ENCODE measurements at regions not wholly inside any gene's neighbourhood (a gene's known extent, or its start where the extent isn't known, plus 50 kb on each side); places are given as distances from the start of the nearest gene placed in this dataset.

- no peak overlapping the region for H3K4me3 Mint-ChIP-seq (ENCODE audit: unreplicated experiment)
Observed at GRCh38 chr2:66845307-66845706, 410.4 kb downstream of the MEIS1 start.

GRCh38 chr2:66846887-66847286 is 412.0 kb downstream of the MEIS1 start:
- ChIA-PET CTCF (interaction anchor here (0.7 kb wide), 1 partner anchor 60 kb away, joined by 5 read pairs; no protein-coding TSS in a partner anchor), POLR2A (no interaction called here)
- peaks cover 7% of the 10 kb centered on the region for H3K4me1 Mint-ChIP-seq (ENCODE audit: insufficient read depth, unreplicated experiment)
- BruUV-seq (replicated peaks), result no TSS peak
- H3K9me3 Mint-ChIP-seq (ENCODE audit: unreplicated experiment), result no peaks in the 10 kb centered on the region
- no peak for TF ChIP-seq CTCF (IDR thresholded peaks at IDR 0.05; ENCODE audit: unreplicated experiment)
- H3K4me3 Mint-ChIP-seq (ENCODE audit: unreplicated experiment), result no peak overlapping the region
- no peaks in the 10 kb centered on the region for H3K27me3 Mint-ChIP-seq (ENCODE audit: insufficient read depth, unreplicated experiment)
- no peaks in the 10 kb centered on the region for H3K36me3 Mint-ChIP-seq (ENCODE audit: insufficient read depth, unreplicated experiment)
- DNase-seq (ENCODE audit: unreplicated experiment), result no peak
- intact Hi-C loops (cut with micrococcal nuclease), result no loop called here
- H3K27ac Mint-ChIP-seq (ENCODE audit: low read depth, unreplicated experiment), result no peak overlapping the region

More at GRCh38 chr2:66845307-66845706, 410.4 kb downstream of the MEIS1 start:
- BruUV-seq (replicated peaks), result no TSS peak
- TF ChIP-seq CTCF (IDR thresholded peaks at IDR 0.05; ENCODE audit: unreplicated experiment), result no peak
- no peaks in the 10 kb centered on the region for H3K36me3 Mint-ChIP-seq (ENCODE audit: insufficient read depth, unreplicated experiment)
- peaks cover 12% of the 10 kb centered on the region for H3K4me1 Mint-ChIP-seq (ENCODE audit: insufficient read depth, unreplicated experiment)
- no peak overlapping the region for H3K27ac Mint-ChIP-seq (ENCODE audit: low read depth, unreplicated experiment)
- no peaks in the 10 kb centered on the region for H3K27me3 Mint-ChIP-seq (ENCODE audit: insufficient read depth, unreplicated experiment)
- ChIA-PET CTCF (interaction anchor here (0.6 kb wide), 1 partner anchor 84 kb away, joined by 3 read pairs; no protein-coding TSS in a partner anchor), POLR2A (interaction anchor here (1.0 to 2.0 kb wide), 2 partner anchors 18 to 243 kb away, joined by 4 to 5 read pairs; no protein-coding TSS in a partner anchor)
- intact Hi-C loops (cut with micrococcal nuclease), result no loop called here
- no peaks in the 10 kb centered on the region for H3K9me3 Mint-ChIP-seq (ENCODE audit: unreplicated experiment)
- no peak for DNase-seq (ENCODE audit: unreplicated experiment)

DNA sequence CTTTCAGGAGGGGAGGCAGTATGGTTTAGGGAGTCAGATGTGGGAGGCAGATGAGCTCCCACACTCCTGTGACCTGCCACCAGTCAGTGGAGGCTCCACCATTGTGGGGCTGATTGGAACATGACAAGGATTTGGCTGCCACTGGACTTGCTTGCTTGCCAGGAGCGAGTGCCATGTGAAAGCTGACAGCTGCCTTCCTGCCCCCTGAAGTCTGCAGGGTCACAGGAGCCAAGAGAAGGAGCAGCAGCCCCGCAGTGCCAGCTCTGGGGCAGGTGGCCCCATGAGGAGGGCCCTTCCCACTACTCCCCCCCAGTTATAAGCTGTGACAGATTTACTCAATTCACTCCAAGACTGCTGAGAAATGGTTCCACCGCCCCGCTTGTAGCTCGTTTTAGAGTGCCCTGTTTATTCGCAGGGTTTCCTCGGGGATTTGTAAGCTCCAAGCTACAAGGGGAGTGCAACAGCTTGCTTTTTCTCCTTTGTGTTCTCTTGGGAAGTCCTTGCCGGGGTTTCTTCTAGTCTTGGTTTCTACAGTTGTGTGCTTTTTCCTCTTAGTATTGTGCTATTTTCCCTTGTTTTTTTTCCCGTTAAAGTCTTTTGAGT is 414.3 kb downstream of the MEIS1 start:
- H3K9me3 Mint-ChIP-seq (ENCODE audit: unreplicated experiment), result no peaks in the 10 kb centered on the region
- POLR2A ChIA-PET, result interaction anchor here (1.2 to 1.9 kb wide), 3 partner anchors 9 to 11 kb away, joined by 3 to 6 read pairs (median 6); no protein-coding TSS in a partner anchor

GRCh38 chr2:66850376-66850775 is 415.5 kb downstream of the MEIS1 start:
- DNase-seq (ENCODE audit: unreplicated experiment), result no peak
- no peak overlapping the region for H3K27ac Mint-ChIP-seq (ENCODE audit: low read depth, unreplicated experiment)
- BruUV-seq (replicated peaks), result no TSS peak
- H3K27me3 Mint-ChIP-seq (ENCODE audit: insufficient read depth, unreplicated experiment), result no peaks in the 10 kb centered on the region
- CTCF ChIA-PET, result interaction anchor here (0.9 kb wide), 1 partner anchor 9 kb away, joined by 3 read pairs; no protein-coding TSS in a partner anchor
- no peaks in the 10 kb centered on the region for H3K36me3 Mint-ChIP-seq (ENCODE audit: insufficient read depth, unreplicated experiment)
- POLR2A ChIA-PET, result interaction anchor here (1.7 to 1.9 kb wide), 2 partner anchors 10 kb away, joined by 6 read pairs; no protein-coding TSS in a partner anchor
- peaks cover 9% of the 10 kb centered on the region for H3K4me1 Mint-ChIP-seq (ENCODE audit: insufficient read depth, unreplicated experiment)
- no peaks in the 10 kb centered on the region for H3K9me3 Mint-ChIP-seq (ENCODE audit: unreplicated experiment)
- TF ChIP-seq CTCF (IDR thresholded peaks at IDR 0.05; ENCODE audit: unreplicated experiment), result no peak
- H3K4me3 Mint-ChIP-seq (ENCODE audit: unreplicated experiment), result no peak overlapping the region
- intact Hi-C loops (cut with micrococcal nuclease), result no loop called here

More for the DNA sequence above, 414.3 kb downstream of the MEIS1 start:
- no peak overlapping the region for H3K27ac Mint-ChIP-seq (ENCODE audit: low read depth, unreplicated experiment)
- H3K4me1 Mint-ChIP-seq (ENCODE audit: insufficient read depth, unreplicated experiment), result peaks cover 9% of the 10 kb centered on the region
- DNase-seq (ENCODE audit: unreplicated experiment), result no peak
- CTCF ChIA-PET, result interaction anchor here (0.6 kb wide), 4 partner anchors 9 to 542 kb away, joined by 3 read pairs; no protein-coding TSS in a partner anchor
- no peaks in the 10 kb centered on the region for H3K36me3 Mint-ChIP-seq (ENCODE audit: insufficient read depth, unreplicated experiment)
- intact Hi-C loops (cut with micrococcal nuclease), result no loop called here
- H3K27me3 Mint-ChIP-seq (ENCODE audit: insufficient read depth, unreplicated experiment), result no peaks in the 10 kb centered on the region
- no peak for TF ChIP-seq CTCF (IDR thresholded peaks at IDR 0.05; ENCODE audit: unreplicated experiment)
- no peak overlapping the region for H3K4me3 Mint-ChIP-seq (ENCODE audit: unreplicated experiment)
- BruUV-seq (replicated peaks), result no TSS peak

All from MCF 10A (cell line).